SK-N-SH (cell line): ENCODE measurements at regions not wholly inside any gene's neighbourhood (a gene's known extent, or its start where the extent isn't known, plus 50 kb on each side); places are given as distances from the start of the nearest gene placed in this dataset.

Source experiments
- CTCF ChIA-PET: fragments of 300-600, 350-600 bp; formaldehyde crosslinking; extraction: SDS; loops from one replicate; lab custom pipeline; 2021; lab: Yijun Ruan, JAX
- POLR2A ChIA-PET: fragments of 350-600 bp; sonication (Branson Sonifier 250); formaldehyde crosslinking; extraction: SDS; loops from one replicate; lab custom pipeline; 2020; ENCODE audit warnings: antibody characterized with exemption, inconsistent platforms; lab: Yijun Ruan, JAX
- DNase-seq: peaks from one replicate; pipeline ENCODE4 v3.0.0; 2012
- H2AFZ ChIP-seq: fragments of 200-600 bp; sonication (generic); 2 replicates; pipeline ENCODE4 v1.8.1; 2016; ENCODE audit warnings: antibody characterized with exemption, mild to moderate bottlenecking, low read depth
- H3F3A ChIP-seq: fragments of 200-600 bp; sonication (generic); replicated peaks from 2 replicates; pipeline ENCODE3; 2016; ENCODE audit warnings: antibody characterized with exemption, mild to moderate bottlenecking; ENCODE audit not compliant: insufficient read depth
- H3K27ac ChIP-seq, 2 experiments: fragments of 200-500 bp in 1 of 2; fragments of 200-600 bp in 1 of 2; sonication (Bioruptor generic) in 1 of 2; sonication (generic), shearing (Covaris generic) in 1 of 2; 2 replicates each; pipeline versions ENCODE4 v1.5.1 to v1.6.1; 2014 to 2016; ENCODE audit warnings: low read depth in 2 of 2, inconsistent platforms in 1 of 2, low read length in 1 of 2, mild to moderate bottlenecking in 1 of 2, mixed read lengths in 1 of 2
- H3K27me3 ChIP-seq: fragments of 200-600 bp; sonication (generic), shearing (Covaris generic); 2 replicates; pipeline ENCODE4 v1.6.1; 2016; ENCODE audit warnings: mixed run types; ENCODE audit not compliant: insufficient read depth
- H3K36me3 ChIP-seq, 2 experiments: fragments of 200-500 bp in 1 of 2; fragments of 200-600 bp in 1 of 2; sonication (Bioruptor generic) in 1 of 2; sonication (generic) in 1 of 2; replicated peaks in 1 of 2; 2 replicates each; pipeline versions ENCODE3 to v1.5.1; 2014 to 2016; ENCODE audit warnings: low read length in 1 of 2, mild to moderate bottlenecking in 1 of 2; ENCODE audit not compliant: insufficient read depth in 2 of 2, control insufficient read depth in 1 of 2
- H3K4me1 ChIP-seq, 2 experiments: fragments of 200-500 bp in 1 of 2; fragments of 200-600 bp in 1 of 2; sonication (Bioruptor generic) in 1 of 2; sonication (generic), shearing (Covaris generic) in 1 of 2; 2 replicates each; pipeline versions ENCODE4 v1.5.1 to v1.6.1; 2014 to 2016; ENCODE audit warnings: low read depth in 1 of 2, low read length in 1 of 2, mixed run types in 1 of 2; ENCODE audit not compliant: insufficient read depth in 2 of 2, control insufficient read depth in 1 of 2
- H3K4me2 ChIP-seq: fragments of 200-600 bp; sonication (generic), shearing (Covaris generic); 2 replicates; pipeline ENCODE4 v1.6.1; 2017; ENCODE audit warnings: mixed run types
- H3K4me3 ChIP-seq, 2 experiments: fragments of 200-500 bp in 1 of 2; fragments of 200-600 bp in 1 of 2; sonication (Bioruptor generic) in 1 of 2; sonication (generic), shearing (Covaris generic) in 1 of 2; 2 replicates each; pipeline versions ENCODE4 v1.5.1 to v1.8.1; 2014 to 2016; ENCODE audit warnings: low read depth in 2 of 2, inconsistent platforms in 1 of 2, low read length in 1 of 2, mild to moderate bottlenecking in 1 of 2, mixed read lengths in 1 of 2, moderate library complexity in 1 of 2
- H3K79me2 ChIP-seq: fragments of 200-600 bp; sonication (generic); 2 replicates; pipeline ENCODE4 v1.8.1; 2017; ENCODE audit warnings: mild to moderate bottlenecking; ENCODE audit not compliant: insufficient read depth
- H3K9ac ChIP-seq: fragments of 200-600 bp; sonication (generic); 2 replicates; pipeline ENCODE4 v1.6.1; 2017; ENCODE audit warnings: mixed run types
- H3K9me2 ChIP-seq: fragments of 200-600 bp; sonication (generic); 2 replicates; pipeline ENCODE4 v1.6.1; 2017; ENCODE audit warnings: mixed run types
- H3K9me3 ChIP-seq: fragments of 200-600 bp; sonication (generic); 2 replicates; pipeline ENCODE4 v1.6.1; 2017; ENCODE audit warnings: mixed run types, mild to moderate bottlenecking, moderate library complexity
- H4K20me1 ChIP-seq: fragments of 200-600 bp; sonication (generic); 2 replicates; pipeline ENCODE4 v1.6.1; 2017; ENCODE audit warnings: mild to moderate bottlenecking, mixed run types; ENCODE audit not compliant: insufficient read depth
- EZH2phosphoT487 ChIP-seq: fragments of 200-600 bp; sonication (generic); IDR thresholded peaks from 2 replicates; pipeline ENCODE4 v1.6.1; 2017; ENCODE audit warnings: low read depth, mixed run types, mild to moderate bottlenecking, antibody characterized with exemption, moderate library complexity, borderline replicate concordance
- FOXJ3 ChIP-seq: sonication (generic); formaldehyde crosslinking; IDR thresholded peaks from 2 replicates; pipeline ENCODE4 v1.5.1; 2020; ENCODE audit warnings: mild to moderate bottlenecking, missing genetic modification reagents
- GABPA ChIP-seq: IDR thresholded peaks from 2 replicates; pipeline ENCODE4 v1.4.0; 2012; ENCODE audit warnings: low read depth, mild to moderate bottlenecking
- JUND ChIP-seq: IDR thresholded peaks from 2 replicates; pipeline ENCODE4 v1.4.0; 2012
- MXI1 ChIP-seq: IDR thresholded peaks from 2 replicates; pipeline ENCODE4 v1.6.1; 2012; ENCODE audit warnings: mild to moderate bottlenecking, low read depth, low read length, improper control_type of control experiment
- POLR2AphosphoS5 ChIP-seq: IDR thresholded peaks from 2 replicates; pipeline ENCODE4 v1.6.1; 2012; ENCODE audit warnings: low read depth, low read length
- SMC3 ChIP-seq: IDR thresholded peaks from 2 replicates; pipeline ENCODE4 v1.6.1; 2012; ENCODE audit warnings: low read depth, low read length, improper control_type of control experiment
- WGBS: methylation state at CpG from one replicate; pipeline ENCODE4 v1.1.6; 2017; ENCODE audit warnings: low lambda C conversion rate; 5-methylcytosine and 5-hydroxymethylcytosine counted together
- TF ChIP-seq, protein P1 (sequence below): fragments of 200-600 bp; sonication (generic); IDR thresholded peaks from 2 replicates; pipeline ENCODE4 v1.6.1; 2017; ENCODE audit warnings: antibody characterized with exemption, mild to moderate bottlenecking, moderate library complexity
- TF ChIP-seq, protein P2 (sequence below): IDR thresholded peaks from 2 replicates; pipeline ENCODE4; 2012
- TF ChIP-seq, protein P3 (sequence below): IDR thresholded peaks from 2 replicates; pipeline ENCODE4 v1.6.1; 2012; ENCODE audit warnings: mild to moderate bottlenecking, low read depth, low read length, moderate library complexity
- TF ChIP-seq, protein P4 (sequence below): fragments of 150-350 bp; IDR thresholded peaks from 2 replicates; pipeline ENCODE4 v1.6.1; 2017; ENCODE audit warnings: antibody characterized with exemption, low read length, low read depth, borderline replicate concordance
- TF ChIP-seq, protein P5 (sequence below): IDR thresholded peaks from 2 replicates; pipeline ENCODE4 v1.4.0; 2012; ENCODE audit warnings: low read depth, borderline replicate concordance

DNA sequence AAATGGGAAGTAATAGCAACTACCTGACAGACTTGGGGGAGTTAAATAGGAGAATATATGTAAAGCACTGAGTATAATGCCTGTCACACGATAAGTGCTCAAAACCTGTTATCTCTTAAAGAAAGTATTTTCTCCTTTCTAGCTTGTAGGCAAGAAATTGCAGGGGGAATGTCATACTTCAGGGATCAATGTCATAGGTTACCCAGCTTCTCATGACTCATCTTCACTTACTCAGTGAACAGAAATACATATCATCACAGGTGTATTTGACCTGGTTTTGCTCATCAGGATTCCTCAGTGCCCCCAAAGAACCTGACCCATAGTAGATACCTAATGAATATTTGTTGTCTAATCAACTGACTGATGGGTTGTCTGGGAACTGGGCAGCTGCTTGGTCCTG, 285.0 kb upstream of the ATP2B1 start:
- H2AFZ ChIP-seq = no peak overlapping the region
- no peak overlapping the region for H3K9ac ChIP-seq
- TF ChIP-seq SMC3 (no peak), POLR2AphosphoS5 (no peak), MXI1 (no peak), FOXJ3 (CRISPR knock-in tag) (no peak), EZH2phosphoT487 (no peak), JUND (no peak), GABPA (no peak)
- TF ChIP-seq, protein P1, sequence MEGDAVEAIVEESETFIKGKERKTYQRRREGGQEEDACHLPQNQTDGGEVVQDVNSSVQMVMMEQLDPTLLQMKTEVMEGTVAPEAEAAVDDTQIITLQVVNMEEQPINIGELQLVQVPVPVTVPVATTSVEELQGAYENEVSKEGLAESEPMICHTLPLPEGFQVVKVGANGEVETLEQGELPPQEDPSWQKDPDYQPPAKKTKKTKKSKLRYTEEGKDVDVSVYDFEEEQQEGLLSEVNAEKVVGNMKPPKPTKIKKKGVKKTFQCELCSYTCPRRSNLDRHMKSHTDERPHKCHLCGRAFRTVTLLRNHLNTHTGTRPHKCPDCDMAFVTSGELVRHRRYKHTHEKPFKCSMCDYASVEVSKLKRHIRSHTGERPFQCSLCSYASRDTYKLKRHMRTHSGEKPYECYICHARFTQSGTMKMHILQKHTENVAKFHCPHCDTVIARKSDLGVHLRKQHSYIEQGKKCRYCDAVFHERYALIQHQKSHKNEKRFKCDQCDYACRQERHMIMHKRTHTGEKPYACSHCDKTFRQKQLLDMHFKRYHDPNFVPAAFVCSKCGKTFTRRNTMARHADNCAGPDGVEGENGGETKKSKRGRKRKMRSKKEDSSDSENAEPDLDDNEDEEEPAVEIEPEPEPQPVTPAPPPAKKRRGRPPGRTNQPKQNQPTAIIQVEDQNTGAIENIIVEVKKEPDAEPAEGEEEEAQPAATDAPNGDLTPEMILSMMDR = no peak
- TF ChIP-seq, protein P2, sequence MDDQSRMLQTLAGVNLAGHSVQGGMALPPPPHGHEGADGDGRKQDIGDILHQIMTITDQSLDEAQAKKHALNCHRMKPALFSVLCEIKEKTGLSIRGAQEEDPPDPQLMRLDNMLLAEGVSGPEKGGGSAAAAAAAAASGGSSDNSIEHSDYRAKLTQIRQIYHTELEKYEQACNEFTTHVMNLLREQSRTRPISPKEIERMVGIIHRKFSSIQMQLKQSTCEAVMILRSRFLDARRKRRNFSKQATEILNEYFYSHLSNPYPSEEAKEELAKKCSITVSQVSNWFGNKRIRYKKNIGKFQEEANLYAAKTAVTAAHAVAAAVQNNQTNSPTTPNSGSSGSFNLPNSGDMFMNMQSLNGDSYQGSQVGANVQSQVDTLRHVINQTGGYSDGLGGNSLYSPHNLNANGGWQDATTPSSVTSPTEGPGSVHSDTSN = no peak
- TF ChIP-seq, protein P3, sequence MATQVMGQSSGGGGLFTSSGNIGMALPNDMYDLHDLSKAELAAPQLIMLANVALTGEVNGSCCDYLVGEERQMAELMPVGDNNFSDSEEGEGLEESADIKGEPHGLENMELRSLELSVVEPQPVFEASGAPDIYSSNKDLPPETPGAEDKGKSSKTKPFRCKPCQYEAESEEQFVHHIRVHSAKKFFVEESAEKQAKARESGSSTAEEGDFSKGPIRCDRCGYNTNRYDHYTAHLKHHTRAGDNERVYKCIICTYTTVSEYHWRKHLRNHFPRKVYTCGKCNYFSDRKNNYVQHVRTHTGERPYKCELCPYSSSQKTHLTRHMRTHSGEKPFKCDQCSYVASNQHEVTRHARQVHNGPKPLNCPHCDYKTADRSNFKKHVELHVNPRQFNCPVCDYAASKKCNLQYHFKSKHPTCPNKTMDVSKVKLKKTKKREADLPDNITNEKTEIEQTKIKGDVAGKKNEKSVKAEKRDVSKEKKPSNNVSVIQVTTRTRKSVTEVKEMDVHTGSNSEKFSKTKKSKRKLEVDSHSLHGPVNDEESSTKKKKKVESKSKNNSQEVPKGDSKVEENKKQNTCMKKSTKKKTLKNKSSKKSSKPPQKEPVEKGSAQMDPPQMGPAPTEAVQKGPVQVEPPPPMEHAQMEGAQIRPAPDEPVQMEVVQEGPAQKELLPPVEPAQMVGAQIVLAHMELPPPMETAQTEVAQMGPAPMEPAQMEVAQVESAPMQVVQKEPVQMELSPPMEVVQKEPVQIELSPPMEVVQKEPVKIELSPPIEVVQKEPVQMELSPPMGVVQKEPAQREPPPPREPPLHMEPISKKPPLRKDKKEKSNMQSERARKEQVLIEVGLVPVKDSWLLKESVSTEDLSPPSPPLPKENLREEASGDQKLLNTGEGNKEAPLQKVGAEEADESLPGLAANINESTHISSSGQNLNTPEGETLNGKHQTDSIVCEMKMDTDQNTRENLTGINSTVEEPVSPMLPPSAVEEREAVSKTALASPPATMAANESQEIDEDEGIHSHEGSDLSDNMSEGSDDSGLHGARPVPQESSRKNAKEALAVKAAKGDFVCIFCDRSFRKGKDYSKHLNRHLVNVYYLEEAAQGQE = no peak
- TF ChIP-seq, protein P4, sequence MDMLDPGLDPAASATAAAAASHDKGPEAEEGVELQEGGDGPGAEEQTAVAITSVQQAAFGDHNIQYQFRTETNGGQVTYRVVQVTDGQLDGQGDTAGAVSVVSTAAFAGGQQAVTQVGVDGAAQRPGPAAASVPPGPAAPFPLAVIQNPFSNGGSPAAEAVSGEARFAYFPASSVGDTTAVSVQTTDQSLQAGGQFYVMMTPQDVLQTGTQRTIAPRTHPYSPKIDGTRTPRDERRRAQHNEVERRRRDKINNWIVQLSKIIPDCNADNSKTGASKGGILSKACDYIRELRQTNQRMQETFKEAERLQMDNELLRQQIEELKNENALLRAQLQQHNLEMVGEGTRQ = no peak
- TF ChIP-seq, protein P5, sequence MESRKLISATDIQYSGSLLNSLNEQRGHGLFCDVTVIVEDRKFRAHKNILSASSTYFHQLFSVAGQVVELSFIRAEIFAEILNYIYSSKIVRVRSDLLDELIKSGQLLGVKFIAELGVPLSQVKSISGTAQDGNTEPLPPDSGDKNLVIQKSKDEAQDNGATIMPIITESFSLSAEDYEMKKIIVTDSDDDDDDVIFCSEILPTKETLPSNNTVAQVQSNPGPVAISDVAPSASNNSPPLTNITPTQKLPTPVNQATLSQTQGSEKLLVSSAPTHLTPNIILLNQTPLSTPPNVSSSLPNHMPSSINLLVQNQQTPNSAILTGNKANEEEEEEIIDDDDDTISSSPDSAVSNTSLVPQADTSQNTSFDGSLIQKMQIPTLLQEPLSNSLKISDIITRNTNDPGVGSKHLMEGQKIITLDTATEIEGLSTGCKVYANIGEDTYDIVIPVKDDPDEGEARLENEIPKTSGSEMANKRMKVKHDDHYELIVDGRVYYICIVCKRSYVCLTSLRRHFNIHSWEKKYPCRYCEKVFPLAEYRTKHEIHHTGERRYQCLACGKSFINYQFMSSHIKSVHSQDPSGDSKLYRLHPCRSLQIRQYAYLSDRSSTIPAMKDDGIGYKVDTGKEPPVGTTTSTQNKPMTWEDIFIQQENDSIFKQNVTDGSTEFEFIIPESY = no peak
- no peak overlapping the region for H3K4me3 ChIP-seq
- no peak overlapping the region for H3K27ac ChIP-seq
- WGBS = 85% methylated on average over 1 of the region's 1 CpG
- H3K4me1 ChIP-seq = no peaks in the 10 kb centered on the region; a peak in 1 of 4 replicates
- ChIA-PET CTCF (no interaction called here), POLR2A (no interaction called here)
- H3K36me3 ChIP-seq = no peaks in the 10 kb centered on the region
- no peaks in the 10 kb centered on the region for H3K9me3 ChIP-seq
- H3F3A ChIP-seq = no peaks in the 10 kb centered on the region
- DNase-seq = no peak
- H3K4me2 ChIP-seq = no peak overlapping the region
- no peaks in the 10 kb centered on the region for H3K9me2 ChIP-seq
- no peaks in the 10 kb centered on the region for H3K27me3 ChIP-seq
- no peaks in the 10 kb centered on the region for H3K79me2 ChIP-seq
- H4K20me1 ChIP-seq = no peaks in the 10 kb centered on the region
